Adrenal gland (tissue), 5 donors: ENCODE measurements at regions not wholly inside any gene's neighbourhood (a gene's known extent, or its start where the extent isn't known, plus 50 kb on each side); places are given as distances from the start of the nearest gene placed in this dataset.

Source experiments
- CTCF ChIP-seq, 6 experiments: fragments of 450-650 bp in 4 of 6; fragments of 200-600 bp in 2 of 6; sonication (generic) in 1 of 6; IDR thresholded peaks; 1 replicate in 5 of 6; 2 replicates in 1 of 6; pipeline versions ENCODE4 v1.5.1 to v1.8.0; 2016 to 2021; ENCODE audit warnings: antibody characterized with exemption in 6 of 6, mild to moderate bottlenecking in 2 of 6, moderate library complexity in 1 of 6
- POLR2A ChIP-seq, 2 donors: fragments of 450-650 bp; IDR thresholded peaks; one replicate each; pipeline ENCODE4 v1.6.1; 2017; ENCODE audit warnings: antibody characterized with exemption in 2 of 2, mild to moderate bottlenecking in 2 of 2, moderate library complexity in 1 of 2
- donor health status: DM: no; HTN: no; CAD: no.

- TF ChIP-seq CTCF (IDR thresholded peaks at IDR 0.05) (no peak), POLR2A (IDR thresholded peaks at IDR 0.05) (no peak)
Observed at GRCh38 chr11:109847621-109848020, 245.6 kb upstream of the ZC3H12C start.
